Endothelial cell of umbilical vein (primary cell): ENCODE measurements at regions not wholly inside any gene's neighbourhood (a gene's known extent, or its start where the extent isn't known, plus 50 kb on each side); places are given as distances from the start of the nearest gene placed in this dataset.

Source experiments
- BruUV-seq: library from RNA; stranded (reverse); fragments of 400-500 nt; replicated peaks from 2 replicates; lab custom pipeline; 2021; lab: Mats Ljungman, UMichigan
- CTCF ChIA-PET: fragments of 300-600, 350-600 bp; sonication (Branson Sonifier 250); formaldehyde crosslinking; loops from one replicate; lab custom pipeline; 2021; ENCODE audit warnings: antibody characterized with exemption, inconsistent platforms; lab: Charles Lee
- POLR2A ChIA-PET: fragments of 300-600, 350-600 bp; sonication (Branson Sonifier 250); formaldehyde crosslinking; loops from one replicate; lab custom pipeline; 2021; ENCODE audit warnings: antibody characterized with exemption, inconsistent platforms; lab: Charles Lee
- DNase-seq: peaks from one replicate; pipeline ENCODE4 v3.0.0-alpha.2; 2011; ENCODE audit warnings: low read depth, low spot score
- FAIRE-seq: peaks from 2 replicates; lab custom pipeline; 2011; peaks lifted over from hg19 to GRCh38; lab: Jason Lieb, UNC
- H2AFZ ChIP-seq: 2 replicates; pipeline ENCODE4 v1.6.0; 2012; ENCODE audit warnings: low read depth, low read length, control low read depth, inconsistent platforms
- H3K27ac ChIP-seq: 2 replicates; pipeline ENCODE4 v1.5.1; 2011; ENCODE audit warnings: low read depth, mild to moderate bottlenecking, control low read depth, low read length, moderate library complexity; ENCODE audit not compliant: insufficient read depth
- H3K27me3 ChIP-seq, 2 experiments: 2 replicates each; pipeline versions ENCODE4 v1.6.0 to v1.6.1; 2011; ENCODE audit warnings: low read length in 2 of 2, mixed read lengths in 1 of 2; ENCODE audit not compliant: control insufficient read depth in 2 of 2, insufficient read depth in 2 of 2
- H3K36me3 ChIP-seq, 2 experiments: 2 replicates in 1 of 2; 3 replicates in 1 of 2; pipeline ENCODE4 v1.5.1; 2011; ENCODE audit warnings: low read length in 2 of 2, mild to moderate bottlenecking in 1 of 2, moderate library complexity in 1 of 2; ENCODE audit not compliant: control insufficient read depth in 2 of 2, insufficient read depth in 2 of 2; ENCODE audit errors: extremely low read depth in 1 of 2
- H3K4me1 ChIP-seq: 3 replicates; pipeline ENCODE4 v1.5.1; 2011; ENCODE audit warnings: mild to moderate bottlenecking, low read length; ENCODE audit not compliant: control insufficient read depth, insufficient read depth; ENCODE audit errors: extremely low read depth
- H3K4me2 ChIP-seq: 2 replicates; pipeline ENCODE4 v1.6.1; 2011; ENCODE audit warnings: low read length, control low read depth, mixed read lengths; ENCODE audit not compliant: insufficient read depth
- H3K4me3 ChIP-seq, 3 experiments: fragments of 200-600 bp in 1 of 3; sonication (generic), shearing (Covaris generic) in 1 of 3; replicated peaks in 1 of 3; 2 replicates each; pipeline ENCODE4 v1.5.1; 2011 to 2016; ENCODE audit warnings: control low read depth in 3 of 3, low read length in 3 of 3, mild to moderate bottlenecking in 2 of 3, inconsistent platforms in 1 of 3, low read depth in 1 of 3, moderate library complexity in 1 of 3; ENCODE audit not compliant: insufficient read depth in 1 of 3
- H3K79me2 ChIP-seq: 2 replicates; pipeline ENCODE4 v1.6.0; 2012; ENCODE audit warnings: low read length, inconsistent platforms; ENCODE audit not compliant: control insufficient read depth, insufficient read depth
- H3K9ac ChIP-seq: replicated peaks from 2 replicates; pipeline ENCODE3; 2011; ENCODE audit warnings: low read length, control low read depth; ENCODE audit not compliant: insufficient read depth; ENCODE audit errors: extremely low read depth
- H3K9me1 ChIP-seq: replicated peaks from 3 replicates; pipeline ENCODE4 v1.6.0; 2011; ENCODE audit warnings: mild to moderate bottlenecking, low read length; ENCODE audit not compliant: control insufficient read depth, insufficient read depth; ENCODE audit errors: extremely low read depth
- H3K9me3 ChIP-seq: replicated peaks from 2 replicates; pipeline ENCODE4 v1.5.1; 2012; ENCODE audit warnings: low read length, inconsistent platforms; ENCODE audit not compliant: control insufficient read depth, insufficient read depth
- H4K20me1 ChIP-seq: replicated peaks from 2 replicates; pipeline ENCODE3; 2011; ENCODE audit warnings: mild to moderate bottlenecking, low read length; ENCODE audit not compliant: control insufficient read depth, insufficient read depth; ENCODE audit errors: extremely low read depth
- EZH2 ChIP-seq: IDR thresholded peaks from 2 replicates; pipeline ENCODE4 v1.6.1; 2012; ENCODE audit warnings: borderline replicate concordance, low read depth, mild to moderate bottlenecking, moderate library complexity, low read length, inconsistent platforms; ENCODE audit not compliant: severe bottlenecking
- FOS ChIP-seq: IDR thresholded peaks from 2 replicates; pipeline ENCODE4 v1.6.1; 2011; ENCODE audit warnings: mild to moderate bottlenecking, low read length, moderate library complexity, borderline replicate concordance; ENCODE audit not compliant: insufficient read depth
- GATA2 ChIP-seq: IDR thresholded peaks from 2 replicates; pipeline ENCODE4 v1.7.0; 2011; ENCODE audit warnings: low read depth, mild to moderate bottlenecking, moderate library complexity, mixed read lengths, low read length; ENCODE audit not compliant: insufficient read length, insufficient read depth
- MYC ChIP-seq: IDR thresholded peaks from one replicate; pipeline ENCODE4 v1.6.1; 2011; ENCODE audit warnings: mild to moderate bottlenecking, low read depth, low read length
- POLR2A ChIP-seq: IDR thresholded peaks from 2 replicates; pipeline ENCODE4 v1.6.1; 2012; ENCODE audit warnings: low read depth, mild to moderate bottlenecking, control low read depth, low read length
- POLR2AphosphoS5 ChIP-seq: IDR thresholded peaks from 2 replicates; pipeline ENCODE4 v1.6.1; 2012; ENCODE audit warnings: low read depth, mild to moderate bottlenecking, control low read depth, low read length, moderate library complexity; ENCODE audit not compliant: insufficient read depth
- dilution Hi-C: fragments of 300-500 bp; cut with MboI; formaldehyde crosslinking; loops from one replicate; pipeline ENCODE4 v1.15.0; 2019; ENCODE audit warnings: low sequenced_read_pairs; ENCODE audit not compliant: extremely low pct_ligation_motif_present
- intact Hi-C: fragments of 100-400 bp; cut with micrococcal nuclease; formaldehyde crosslinking; loops from one replicate; pipeline ENCODE4 v1.10.0; 2022
- TF ChIP-seq, protein P1 (sequence below), 2 donors: IDR thresholded peaks; 1 replicate in 1 of 2; 2 replicates in 1 of 2; pipeline ENCODE4 v1.5.1; 2011; ENCODE audit warnings: low read length in 2 of 2, mild to moderate bottlenecking in 2 of 2, moderate library complexity in 2 of 2, control low read depth in 1 of 2, inconsistent platforms in 1 of 2, low read depth in 1 of 2; ENCODE audit not compliant: insufficient read depth in 1 of 2; ENCODE audit errors: extremely low read depth in 1 of 2

DNA sequence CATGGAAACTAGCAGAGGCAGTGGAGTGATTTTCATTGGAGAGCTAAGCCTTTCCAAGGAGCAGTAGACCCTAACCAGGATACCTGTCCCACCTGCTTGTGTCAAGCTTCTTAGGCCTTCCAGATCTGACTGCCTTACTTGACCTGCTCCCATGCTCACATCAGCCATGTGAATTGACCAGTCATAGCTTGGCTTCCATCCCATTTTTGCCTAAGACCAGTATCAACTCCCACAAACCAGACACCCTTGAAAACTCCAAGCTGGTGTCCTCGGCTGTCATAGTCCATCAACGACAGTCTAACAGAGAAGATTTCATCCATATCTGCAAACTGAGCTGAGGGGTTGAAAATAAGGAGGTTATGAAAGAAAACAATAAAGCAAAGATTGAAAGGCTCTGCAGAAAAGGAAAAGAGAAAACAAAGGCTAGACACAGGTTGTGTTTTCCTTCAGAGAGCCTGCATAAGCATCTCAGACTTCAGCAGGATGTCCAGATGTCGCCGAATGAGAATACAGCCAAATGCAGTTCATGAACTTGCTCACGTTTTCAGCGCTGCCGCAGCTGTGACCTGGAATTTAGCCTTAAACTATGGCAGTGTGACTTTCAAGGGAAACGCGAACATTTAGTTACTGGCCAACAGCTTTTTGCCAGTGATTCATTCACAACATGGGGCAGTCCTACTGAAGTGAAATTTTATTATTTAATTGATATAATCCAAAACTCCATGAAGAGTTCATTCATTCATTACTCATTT, 868.1 kb upstream of the ID2 start:
- no peaks in the 10 kb centered on the region for H3K27me3 ChIP-seq
- H4K20me1 ChIP-seq: no peaks in the 10 kb centered on the region
- no peak overlapping the region for H2AFZ ChIP-seq
- H3K9ac ChIP-seq: no peak overlapping the region
- no peak overlapping the region for H3K4me3 ChIP-seq
- H3K4me1 ChIP-seq: no peaks in the 10 kb centered on the region
- DNase-seq: no peak
- H3K27ac ChIP-seq: no peak overlapping the region
- FAIRE-seq: no peak
- H3K79me2 ChIP-seq: no peaks in the 10 kb centered on the region
- ChIA-PET CTCF (no interaction called here), POLR2A (no interaction called here)
- H3K9me3 ChIP-seq: peaks cover 5% of the 10 kb centered on the region
- dilution Hi-C loops: no loop called here
- no TSS peak for BruUV-seq
- intact Hi-C loops: no loop called here
- no peak overlapping the region for H3K4me2 ChIP-seq
- no peaks in the 10 kb centered on the region for H3K9me1 ChIP-seq
- TF ChIP-seq FOS (no peak), POLR2AphosphoS5 (no peak), EZH2 (no peak), POLR2A (no peak), GATA2 (no peak), MYC (no peak)
- TF ChIP-seq, protein P1, sequence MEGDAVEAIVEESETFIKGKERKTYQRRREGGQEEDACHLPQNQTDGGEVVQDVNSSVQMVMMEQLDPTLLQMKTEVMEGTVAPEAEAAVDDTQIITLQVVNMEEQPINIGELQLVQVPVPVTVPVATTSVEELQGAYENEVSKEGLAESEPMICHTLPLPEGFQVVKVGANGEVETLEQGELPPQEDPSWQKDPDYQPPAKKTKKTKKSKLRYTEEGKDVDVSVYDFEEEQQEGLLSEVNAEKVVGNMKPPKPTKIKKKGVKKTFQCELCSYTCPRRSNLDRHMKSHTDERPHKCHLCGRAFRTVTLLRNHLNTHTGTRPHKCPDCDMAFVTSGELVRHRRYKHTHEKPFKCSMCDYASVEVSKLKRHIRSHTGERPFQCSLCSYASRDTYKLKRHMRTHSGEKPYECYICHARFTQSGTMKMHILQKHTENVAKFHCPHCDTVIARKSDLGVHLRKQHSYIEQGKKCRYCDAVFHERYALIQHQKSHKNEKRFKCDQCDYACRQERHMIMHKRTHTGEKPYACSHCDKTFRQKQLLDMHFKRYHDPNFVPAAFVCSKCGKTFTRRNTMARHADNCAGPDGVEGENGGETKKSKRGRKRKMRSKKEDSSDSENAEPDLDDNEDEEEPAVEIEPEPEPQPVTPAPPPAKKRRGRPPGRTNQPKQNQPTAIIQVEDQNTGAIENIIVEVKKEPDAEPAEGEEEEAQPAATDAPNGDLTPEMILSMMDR (IDR thresholded peaks at IDR 0.05; ENCODE audit: extremely low read depth in 1 of 2, insufficient read depth in 1 of 2, low read depth in 1 of 2, low read length in 2 of 2): no peak
- no peaks in the 10 kb centered on the region for H3K36me3 ChIP-seq
